ENCODE measurements at regions not wholly inside any gene's neighbourhood (a gene's known extent, or its start where the extent isn't known, plus 50 kb on each side); places are given as distances from the start of the nearest gene placed in this dataset.

- TF ChIP-seq CTCF (IDR thresholded peaks at IDR 0.05): no peak
- intact Hi-C loops (cut with DNase I): no loop called here
- no peak overlapping the region for H3K4me3 ChIP-seq
Observed at GRCh38 chr13:80740071-80740470, 399.1 kb upstream of the SPRY2 start.

GRCh38 chr13:80737513-80737912 is 396.6 kb upstream of the SPRY2 start:
- Histone ChIP-seq H3K27me3 (no peaks in the 10 kb centered on the region), H3K9ac (ENCODE audit: low read depth in 2 of 2, low read length in 2 of 2) (no peak overlapping the region), H3K4me3 (no peak overlapping the region), H3K27ac (no peak overlapping the region), H3K36me3 (no peaks in the 10 kb centered on the region), H3K9me3 (no peaks in the 10 kb centered on the region), H3K4me1 (no peaks in the 10 kb centered on the region)
- no peak for TF ChIP-seq CTCF (IDR thresholded peaks at IDR 0.05)
- no peak for DNase-seq
- intact Hi-C loops (cut with DNase I): no loop called here

More at GRCh38 chr13:80740071-80740470, 399.1 kb upstream of the SPRY2 start:
- no peaks in the 10 kb centered on the region for H3K36me3 ChIP-seq
- H3K9me3 ChIP-seq: no peaks in the 10 kb centered on the region
- H3K27ac ChIP-seq: no peak overlapping the region
- H3K9ac ChIP-seq (ENCODE audit: low read depth in 2 of 2, low read length in 2 of 2): no peak overlapping the region
- no peak for DNase-seq
- H3K27me3 ChIP-seq: no peaks in the 10 kb centered on the region
- H3K4me1 ChIP-seq: no peaks in the 10 kb centered on the region

GRCh38 chr13:80727321-80727975 is 386.5 kb upstream of the SPRY2 start:
- no peak for TF ChIP-seq CTCF (IDR thresholded peaks at IDR 0.05)

GRCh38 chr13:80726868-80727267 is 385.9 kb upstream of the SPRY2 start:
- TF ChIP-seq CTCF (IDR thresholded peaks at IDR 0.05): no peak
- Histone ChIP-seq H3K36me3 (no peaks in the 10 kb centered on the region), H3K27me3 (no peaks in the 10 kb centered on the region), H3K9me3 (no peaks in the 10 kb centered on the region), H3K27ac (no peak overlapping the region), H3K9ac (ENCODE audit: low read depth in 2 of 2, low read length in 2 of 2) (no peak overlapping the region), H3K4me1 (no peaks in the 10 kb centered on the region), H3K4me3 (no peak overlapping the region)
- intact Hi-C loops (cut with DNase I): no loop called here
- no peak for DNase-seq

More at GRCh38 chr13:80727321-80727975, 386.5 kb upstream of the SPRY2 start:
- intact Hi-C loops (cut with DNase I): no loop called here
- Histone ChIP-seq H3K4me1 (no peaks in the 10 kb centered on the region), H3K27ac (no peak overlapping the region), H3K36me3 (no peaks in the 10 kb centered on the region), H3K9me3 (no peaks in the 10 kb centered on the region), H3K27me3 (no peaks in the 10 kb centered on the region), H3K9ac (ENCODE audit: low read depth in 2 of 2, low read length in 2 of 2) (no peak overlapping the region), H3K4me3 (no peak overlapping the region)
- no peak for DNase-seq

- no peaks in the 10 kb centered on the region for H3K36me3 ChIP-seq
- no peak for TF ChIP-seq CTCF (IDR thresholded peaks at IDR 0.05)
- no peak overlapping the region for H3K9ac ChIP-seq (ENCODE audit: low read depth in 2 of 2, low read length in 2 of 2)
- H3K9me3 ChIP-seq: no peaks in the 10 kb centered on the region
- H3K4me3 ChIP-seq: no peak overlapping the region
- no peak overlapping the region for H3K27ac ChIP-seq
- intact Hi-C loops (cut with DNase I): no loop called here
- DNase-seq: no peak
- H3K4me1 ChIP-seq: no peaks in the 10 kb centered on the region
- no peaks in the 10 kb centered on the region for H3K27me3 ChIP-seq
Observed at GRCh38 chr13:80721689-80722088, 380.8 kb upstream of the SPRY2 start.

Data from colonic mucosa (tissue), 4 donors.